ENCODE measurements at regions not wholly inside any gene's neighbourhood (a gene's known extent, or its start where the extent isn't known, plus 50 kb on each side); places are given as distances from the start of the nearest gene placed in this dataset.

DNA sequence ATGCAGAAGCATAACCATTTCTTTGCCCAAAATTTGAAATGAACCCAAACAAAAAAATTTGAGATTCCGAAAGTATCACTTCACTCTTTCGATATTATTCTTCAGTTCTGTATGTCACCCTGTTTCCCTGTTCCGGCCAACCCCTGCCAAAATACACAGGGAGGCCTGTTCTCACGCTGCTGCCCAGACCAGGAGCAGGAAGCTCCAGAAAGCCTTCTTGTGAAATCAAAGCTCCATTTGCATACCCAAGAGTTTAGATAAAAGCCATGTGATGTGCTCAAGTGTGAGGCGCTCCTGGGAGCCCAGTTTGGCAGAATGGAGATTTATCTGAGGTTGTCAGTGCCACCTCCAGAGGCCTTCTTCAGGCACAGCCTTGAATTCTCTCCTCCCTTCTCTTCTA, 236.2 kb downstream of the FGFR2 start:
- TF ChIP-seq, protein P1, sequence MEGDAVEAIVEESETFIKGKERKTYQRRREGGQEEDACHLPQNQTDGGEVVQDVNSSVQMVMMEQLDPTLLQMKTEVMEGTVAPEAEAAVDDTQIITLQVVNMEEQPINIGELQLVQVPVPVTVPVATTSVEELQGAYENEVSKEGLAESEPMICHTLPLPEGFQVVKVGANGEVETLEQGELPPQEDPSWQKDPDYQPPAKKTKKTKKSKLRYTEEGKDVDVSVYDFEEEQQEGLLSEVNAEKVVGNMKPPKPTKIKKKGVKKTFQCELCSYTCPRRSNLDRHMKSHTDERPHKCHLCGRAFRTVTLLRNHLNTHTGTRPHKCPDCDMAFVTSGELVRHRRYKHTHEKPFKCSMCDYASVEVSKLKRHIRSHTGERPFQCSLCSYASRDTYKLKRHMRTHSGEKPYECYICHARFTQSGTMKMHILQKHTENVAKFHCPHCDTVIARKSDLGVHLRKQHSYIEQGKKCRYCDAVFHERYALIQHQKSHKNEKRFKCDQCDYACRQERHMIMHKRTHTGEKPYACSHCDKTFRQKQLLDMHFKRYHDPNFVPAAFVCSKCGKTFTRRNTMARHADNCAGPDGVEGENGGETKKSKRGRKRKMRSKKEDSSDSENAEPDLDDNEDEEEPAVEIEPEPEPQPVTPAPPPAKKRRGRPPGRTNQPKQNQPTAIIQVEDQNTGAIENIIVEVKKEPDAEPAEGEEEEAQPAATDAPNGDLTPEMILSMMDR (IDR thresholded peaks at IDR 0.05) = no peak
- TF ChIP-seq POLR2AphosphoS5 (IDR thresholded peaks at IDR 0.05) = no peak
- no peak for TF ChIP-seq POLR2A (IDR thresholded peaks at IDR 0.05)
